HG02763 (cell line): ENCODE measurements at regions not wholly inside any gene's neighbourhood (a gene's known extent, or its start where the extent isn't known, plus 50 kb on each side); places are given as distances from the start of the nearest gene placed in this dataset.

Source experiments
- ATAC-seq: cut with Tn5 transposase; IDR thresholded peaks from one replicate; pipeline ENCODE4 v1.9.1; 2021; ENCODE audit warnings: mild to moderate bottlenecking, moderate library complexity; ENCODE audit not compliant: unreplicated experiment

DNA sequence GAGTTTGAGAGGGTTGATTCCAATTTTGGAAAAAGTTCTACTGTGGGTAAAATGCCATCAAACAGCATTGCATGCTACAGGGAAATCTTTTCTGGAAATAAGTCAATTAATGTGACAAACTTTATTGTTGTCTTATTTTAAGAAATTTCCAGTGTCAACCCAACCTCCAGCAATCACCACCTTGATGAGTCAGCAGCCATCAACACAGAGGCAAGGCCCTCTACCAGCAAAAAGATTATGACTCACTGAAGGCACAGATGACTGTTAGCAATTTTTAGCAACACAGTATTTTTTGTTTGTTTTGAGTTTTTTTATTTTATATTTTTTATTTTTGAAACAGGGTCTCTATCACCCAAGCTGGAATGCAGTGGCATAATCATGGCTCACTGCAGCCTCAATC lies 165.4 kb upstream of the C1QTNF7 start:
- no peak for ATAC-seq

DNA sequence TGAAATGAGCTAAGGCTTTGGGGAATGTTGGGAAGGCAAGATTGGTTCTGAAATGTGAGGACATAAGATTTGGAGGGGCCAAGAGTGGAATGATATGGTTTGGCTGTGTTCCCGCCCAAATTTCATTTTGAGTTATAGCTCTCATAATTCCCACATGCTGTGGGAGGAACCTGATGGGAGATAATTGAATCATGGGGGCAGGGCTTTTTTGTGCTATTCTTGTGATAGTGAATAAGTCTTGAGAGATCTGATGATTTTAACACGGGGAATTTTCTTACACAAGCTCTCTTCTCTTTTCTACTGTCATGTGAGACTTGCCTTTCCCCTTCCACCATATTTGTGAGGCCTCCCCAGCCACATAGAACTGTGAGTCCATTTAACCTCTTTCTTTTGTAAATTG lies 157.6 kb upstream of the C1QTNF7 start:
- ATAC-seq: no peak

DNA sequence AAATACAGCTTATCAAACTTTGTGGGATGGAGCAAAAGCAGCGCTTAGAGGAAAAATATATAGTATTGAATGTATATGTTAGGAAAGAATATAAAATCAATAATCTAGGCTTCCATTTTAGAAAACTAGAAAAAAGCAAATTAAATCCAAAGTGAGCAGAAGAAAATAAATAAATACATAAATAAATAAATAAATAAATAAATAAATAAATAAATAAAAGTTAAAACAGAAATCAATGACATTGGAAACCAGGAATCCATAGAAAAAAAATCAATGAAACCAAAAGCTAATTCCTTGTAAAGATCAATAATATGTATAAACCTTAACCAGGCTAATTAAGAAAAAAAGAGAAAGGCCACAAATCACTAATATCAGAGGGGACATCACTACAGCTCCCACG lies 141.8 kb upstream of the C1QTNF7 start:
- no peak for ATAC-seq

DNA sequence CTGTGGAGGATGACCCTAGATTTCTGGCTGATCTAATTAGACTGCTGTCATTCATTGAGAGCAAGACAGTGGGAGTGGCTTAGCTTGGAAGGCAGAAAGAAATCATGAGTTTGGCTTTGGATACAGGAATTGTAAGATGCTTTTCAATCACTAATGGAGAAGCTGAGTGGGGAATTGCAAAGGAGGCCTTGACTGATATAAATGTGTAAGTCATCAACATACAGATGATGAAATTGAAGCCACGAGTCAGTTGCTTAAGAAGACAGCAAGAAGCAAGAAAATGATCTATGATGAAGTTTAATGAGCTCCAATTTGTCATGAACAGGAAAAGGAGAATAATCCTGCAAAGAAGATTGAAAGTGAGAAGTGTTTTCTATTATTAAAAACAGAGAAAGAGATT lies 136.7 kb upstream of the C1QTNF7 start:
- ATAC-seq: no peak

DNA sequence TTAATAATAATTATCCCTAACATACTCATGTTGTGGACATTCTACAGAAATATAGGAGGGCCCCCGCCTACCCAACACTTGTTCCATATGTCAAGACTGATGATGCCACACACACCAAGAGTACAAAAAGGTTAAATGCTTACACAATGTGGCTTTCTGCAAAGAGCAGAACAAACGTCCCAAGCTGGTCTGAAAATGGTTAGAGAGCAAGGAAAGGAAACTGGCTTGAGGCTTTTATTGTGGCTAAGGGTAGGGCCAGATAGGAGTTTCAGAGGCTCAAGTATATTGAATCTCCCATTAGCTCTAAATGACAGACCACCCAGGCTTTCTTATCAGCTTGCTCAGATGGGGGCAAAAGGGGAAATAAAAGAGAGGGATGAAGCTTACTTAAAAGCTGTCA lies 134.1 kb upstream of the C1QTNF7 start:
- no peak for ATAC-seq

DNA sequence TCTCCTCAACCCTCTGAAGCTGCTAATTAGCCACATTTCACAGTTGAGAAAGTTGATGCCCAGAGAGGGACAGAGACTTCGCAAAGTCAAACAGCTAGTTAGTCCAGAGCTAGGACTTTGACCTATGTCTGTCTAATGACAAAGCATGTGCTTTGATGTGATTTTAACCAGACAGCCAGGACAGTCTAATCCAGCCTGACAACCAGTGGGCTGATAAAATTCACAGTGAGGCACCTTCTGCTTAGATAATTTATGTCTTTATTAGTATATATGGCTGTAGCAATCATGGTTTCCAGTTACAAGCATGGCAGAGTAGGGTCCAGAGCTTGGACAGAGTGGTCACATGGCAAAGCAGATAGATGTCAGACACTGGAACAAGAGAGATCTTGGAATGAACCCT lies 133.6 kb upstream of the C1QTNF7 start:
- no peak for ATAC-seq

DNA sequence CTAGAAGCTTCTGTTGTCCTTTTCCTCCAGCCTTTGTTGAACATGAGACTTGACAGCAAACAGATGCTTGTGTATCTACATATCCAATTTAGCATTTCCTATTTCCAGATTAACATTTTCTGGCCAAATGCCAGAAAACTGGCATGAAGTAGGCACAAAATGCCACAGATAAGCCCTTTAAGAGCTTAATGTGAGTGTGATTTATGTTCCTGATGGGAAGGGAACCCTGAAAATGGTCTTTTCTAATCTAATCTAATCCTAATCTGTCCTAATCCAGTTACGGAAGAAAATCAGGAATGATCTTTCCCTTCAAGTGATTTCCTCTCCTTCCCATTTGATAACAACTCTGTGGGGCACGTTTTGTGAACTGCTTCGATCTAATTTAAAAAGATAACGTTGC lies 133.0 kb upstream of the C1QTNF7 start:
- no peak for ATAC-seq

DNA sequence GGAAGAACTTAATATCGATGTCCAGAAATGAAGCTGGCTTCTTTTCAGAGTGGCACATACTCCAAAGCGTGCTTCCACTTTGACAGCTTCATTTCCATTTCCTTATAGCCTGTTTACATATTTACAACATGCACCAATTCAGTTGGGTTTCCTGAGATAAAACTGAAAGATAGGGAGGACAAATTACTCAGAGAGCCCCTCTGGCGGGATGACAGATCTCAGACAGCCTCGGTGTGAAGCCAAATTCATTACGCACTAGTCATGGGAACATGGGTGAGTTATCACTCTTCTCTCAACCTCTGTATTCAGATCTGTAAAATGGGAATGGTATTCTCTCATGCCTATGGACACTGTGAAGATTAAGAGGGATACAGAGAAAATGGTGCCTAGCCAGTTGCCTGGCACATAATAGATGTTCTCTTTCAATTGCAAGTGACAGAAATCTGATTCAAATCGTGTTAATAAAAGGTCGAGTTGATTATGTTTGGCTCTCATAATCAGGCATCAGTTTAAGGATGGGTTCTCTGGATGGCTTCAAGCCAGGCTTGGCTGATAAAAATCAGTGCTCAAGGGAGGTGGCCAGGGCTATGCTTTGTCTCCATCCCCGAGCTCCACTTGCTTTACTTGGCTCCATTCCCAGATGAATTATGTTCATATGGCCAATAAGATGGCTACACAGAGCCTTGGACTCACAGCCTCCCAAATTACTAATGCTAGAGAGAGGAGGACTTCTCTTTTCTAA lies 132.2 kb upstream of the C1QTNF7 start:
- ATAC-seq: no peak

DNA sequence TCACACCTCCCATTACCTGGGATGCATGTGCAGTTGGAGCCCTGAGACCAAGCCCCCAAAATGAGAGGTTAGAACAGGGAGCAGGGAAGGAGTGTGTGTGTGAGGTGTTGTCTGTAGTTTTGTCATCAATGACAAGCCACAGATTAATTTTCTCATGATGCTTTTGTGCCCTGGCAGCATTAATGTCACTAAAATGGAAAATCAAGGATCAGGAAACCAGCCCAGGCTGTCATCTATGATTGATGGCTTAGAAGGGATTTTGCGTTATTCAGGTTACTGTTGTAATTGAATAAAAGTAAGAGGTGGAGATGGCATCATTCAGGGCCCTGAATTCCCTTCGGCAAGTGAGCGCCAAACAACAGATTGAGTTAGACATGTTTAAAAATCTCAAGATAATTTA lies 130.5 kb upstream of the C1QTNF7 start:
- no peak for ATAC-seq

DNA sequence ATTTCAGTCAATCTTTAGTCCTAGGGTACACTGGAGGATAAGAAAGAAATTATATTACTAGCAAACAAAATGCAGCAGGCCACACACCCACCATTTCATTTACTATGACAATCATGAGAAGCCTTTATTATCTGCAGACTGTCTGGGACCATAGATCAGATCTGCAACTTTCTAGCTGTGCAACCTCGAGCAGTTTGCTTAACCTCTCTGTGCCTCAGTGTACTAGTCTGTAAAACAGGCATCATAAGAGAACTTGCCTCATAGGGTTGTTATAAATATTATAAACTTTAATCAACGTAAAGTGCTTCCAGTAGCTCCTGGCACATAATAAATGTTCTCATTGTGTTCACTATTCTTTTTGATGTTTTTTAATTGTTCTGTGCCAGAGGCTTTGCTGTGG lies 128.2 kb upstream of the C1QTNF7 start:
- no peak for ATAC-seq

DNA sequence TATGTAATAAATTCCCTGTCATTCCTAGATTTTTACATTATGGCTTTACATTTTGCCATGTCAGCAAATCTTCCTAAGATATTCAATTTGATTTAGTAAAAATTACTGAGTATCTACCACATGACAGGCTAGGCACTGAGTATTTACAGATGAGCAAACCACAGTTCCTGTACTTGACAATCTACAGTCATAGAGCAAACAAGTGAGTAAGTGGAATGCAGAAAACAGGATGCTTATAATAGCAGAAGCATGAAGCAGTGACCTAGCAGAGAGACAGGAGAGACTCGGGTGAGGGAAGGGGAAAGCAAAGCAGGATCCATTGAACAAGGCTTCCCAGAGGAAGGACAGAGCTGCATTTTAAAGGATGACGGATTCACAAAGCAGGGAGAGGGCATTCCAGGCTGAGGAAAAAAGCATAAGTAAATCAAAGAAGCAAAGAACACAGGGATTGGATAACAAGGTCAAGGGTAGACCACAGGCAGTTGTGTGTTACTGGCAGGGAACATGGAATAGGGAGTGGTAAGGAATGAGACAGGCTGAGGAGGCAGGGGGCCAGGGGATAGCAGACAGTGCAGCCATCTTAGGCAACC lies 124.7 kb upstream of the C1QTNF7 start:
- no peak for ATAC-seq

DNA sequence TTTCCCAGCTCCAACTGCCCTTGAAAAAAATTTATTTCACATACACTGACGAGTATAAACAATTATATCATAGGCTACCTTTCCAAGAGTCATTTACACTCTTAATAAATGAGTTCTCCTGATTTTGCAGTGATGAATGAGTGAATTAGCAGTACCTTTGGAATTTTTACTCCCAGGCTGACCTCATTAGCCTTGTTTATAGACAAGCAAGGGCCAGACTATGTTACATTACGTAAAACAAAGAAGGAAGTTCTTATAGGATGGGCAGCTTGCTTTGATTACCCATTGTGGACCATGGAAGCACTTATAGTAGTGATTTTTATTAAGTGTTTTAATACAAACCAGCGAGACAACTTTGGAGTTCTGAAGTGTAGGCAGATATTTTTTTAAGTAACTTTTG lies 112.9 kb upstream of the C1QTNF7 start:
- no peak for ATAC-seq

DNA sequence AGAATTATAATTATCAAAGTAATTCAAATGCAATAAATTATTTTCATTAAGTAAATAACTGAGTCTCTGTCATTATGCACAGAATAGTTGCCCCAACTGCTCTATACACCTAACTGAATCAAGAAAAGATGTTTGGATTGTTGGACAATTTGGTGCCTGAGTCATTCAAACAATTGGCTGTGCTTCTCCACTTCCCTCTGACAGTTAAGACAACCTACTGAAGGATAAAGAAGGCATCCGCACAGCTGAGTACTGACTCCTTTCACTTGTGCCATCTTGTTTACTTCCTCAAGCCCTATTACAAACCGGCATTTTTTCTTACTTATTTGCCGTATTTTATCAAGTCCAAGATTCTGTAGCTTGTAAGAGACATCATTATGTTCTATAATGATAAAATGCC lies 110.6 kb upstream of the C1QTNF7 start:
- no peak for ATAC-seq

DNA sequence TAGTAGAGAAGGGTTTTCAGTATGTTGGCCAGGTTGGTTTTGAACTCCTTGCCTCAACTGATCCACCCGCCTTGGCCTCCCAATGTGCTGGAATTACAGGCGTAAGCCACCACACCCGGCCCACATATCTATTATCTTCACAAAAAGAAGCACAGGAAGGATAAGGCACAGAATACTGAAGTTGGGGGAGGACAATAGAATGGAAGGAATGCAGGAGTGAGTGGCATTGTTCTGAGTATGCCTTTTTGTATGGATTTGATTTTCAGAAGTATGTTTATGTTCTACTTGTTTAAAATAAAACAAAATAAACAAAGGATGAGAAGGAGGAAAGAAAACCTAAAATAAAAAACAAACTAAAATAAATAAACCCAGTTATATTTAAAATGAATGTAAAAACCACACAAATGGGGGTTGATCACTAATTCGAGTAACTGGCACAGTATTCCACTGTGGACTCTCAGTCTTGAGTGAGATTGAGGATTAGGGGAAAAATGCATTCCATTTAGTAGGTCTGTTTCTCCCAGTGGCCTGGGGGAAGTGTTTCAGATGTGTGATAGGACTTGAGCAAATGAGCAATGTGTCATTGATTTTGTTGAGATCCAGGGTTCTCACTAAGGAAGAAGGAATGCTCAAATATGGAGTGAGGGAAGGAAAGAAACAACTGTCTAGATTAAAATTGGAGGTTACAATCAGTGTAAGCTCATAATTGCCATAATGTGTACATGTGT lies 109.0 kb upstream of the C1QTNF7 start:
- no peak for ATAC-seq

DNA sequence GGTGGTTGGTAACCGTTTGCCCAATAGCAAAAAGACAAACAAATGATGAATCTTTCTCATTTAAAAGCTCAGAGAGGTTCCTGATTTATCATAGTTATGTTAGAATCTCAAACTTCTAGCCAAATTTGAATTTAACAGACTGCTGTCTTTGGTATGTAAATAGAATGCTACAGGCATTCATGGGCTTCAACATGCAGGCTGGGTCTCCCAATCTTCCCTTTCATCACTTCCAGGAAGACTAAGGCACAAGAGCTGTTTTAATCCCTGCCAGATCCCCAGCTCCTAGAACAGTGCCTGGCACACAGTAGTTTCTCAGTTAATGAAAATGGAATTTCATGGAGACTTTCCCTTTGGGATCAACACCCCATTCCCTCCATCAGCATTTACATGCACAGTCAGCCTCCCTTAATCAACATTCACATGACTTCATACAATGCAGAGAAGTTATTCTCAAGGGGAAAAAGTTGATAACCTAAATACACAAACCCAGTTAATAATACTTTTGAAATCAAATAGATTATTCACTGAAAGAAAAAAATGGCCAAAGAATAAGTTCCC lies 107.6 kb upstream of the C1QTNF7 start:
- ATAC-seq: no peak

DNA sequence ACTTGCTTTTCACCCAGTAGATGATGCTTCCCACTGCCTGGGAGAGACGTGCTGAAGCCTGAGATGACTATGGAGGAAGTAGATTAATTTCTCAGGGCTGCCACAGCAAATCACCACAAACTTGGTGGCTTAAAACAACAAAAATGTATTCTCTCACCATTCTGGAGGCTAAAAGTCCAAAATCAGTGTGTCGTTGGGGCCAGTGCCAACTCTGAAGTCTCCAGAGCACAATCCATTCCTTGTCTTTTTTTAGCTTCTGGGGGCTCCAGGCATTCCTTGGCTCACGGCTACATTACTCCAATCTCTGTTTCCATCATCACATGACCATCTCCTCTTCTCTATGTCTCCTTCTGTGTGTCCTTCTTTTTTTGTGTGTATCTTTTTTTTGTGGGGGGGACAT lies 105.8 kb upstream of the C1QTNF7 start:
- ATAC-seq: no peak

DNA sequence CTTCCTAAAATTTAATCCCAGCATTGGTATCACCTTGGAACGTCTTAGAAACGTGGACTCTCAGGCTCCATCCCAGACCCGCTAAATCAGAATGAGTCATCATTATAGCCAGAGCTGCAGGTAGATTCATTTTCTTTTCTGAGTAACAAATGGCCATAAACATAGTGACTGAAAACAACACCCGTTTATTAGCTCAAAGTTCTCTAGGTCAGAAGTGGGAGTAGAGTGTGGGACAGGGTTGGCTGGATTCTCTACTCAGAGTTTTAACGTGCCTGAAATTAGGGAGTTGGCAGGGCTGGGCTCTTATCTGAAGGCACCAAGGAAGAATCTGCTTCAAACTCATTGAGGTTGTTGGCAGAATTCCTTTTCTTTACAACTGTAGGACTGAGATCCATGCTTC lies 101.8 kb upstream of the C1QTNF7 start:
- no peak for ATAC-seq

DNA sequence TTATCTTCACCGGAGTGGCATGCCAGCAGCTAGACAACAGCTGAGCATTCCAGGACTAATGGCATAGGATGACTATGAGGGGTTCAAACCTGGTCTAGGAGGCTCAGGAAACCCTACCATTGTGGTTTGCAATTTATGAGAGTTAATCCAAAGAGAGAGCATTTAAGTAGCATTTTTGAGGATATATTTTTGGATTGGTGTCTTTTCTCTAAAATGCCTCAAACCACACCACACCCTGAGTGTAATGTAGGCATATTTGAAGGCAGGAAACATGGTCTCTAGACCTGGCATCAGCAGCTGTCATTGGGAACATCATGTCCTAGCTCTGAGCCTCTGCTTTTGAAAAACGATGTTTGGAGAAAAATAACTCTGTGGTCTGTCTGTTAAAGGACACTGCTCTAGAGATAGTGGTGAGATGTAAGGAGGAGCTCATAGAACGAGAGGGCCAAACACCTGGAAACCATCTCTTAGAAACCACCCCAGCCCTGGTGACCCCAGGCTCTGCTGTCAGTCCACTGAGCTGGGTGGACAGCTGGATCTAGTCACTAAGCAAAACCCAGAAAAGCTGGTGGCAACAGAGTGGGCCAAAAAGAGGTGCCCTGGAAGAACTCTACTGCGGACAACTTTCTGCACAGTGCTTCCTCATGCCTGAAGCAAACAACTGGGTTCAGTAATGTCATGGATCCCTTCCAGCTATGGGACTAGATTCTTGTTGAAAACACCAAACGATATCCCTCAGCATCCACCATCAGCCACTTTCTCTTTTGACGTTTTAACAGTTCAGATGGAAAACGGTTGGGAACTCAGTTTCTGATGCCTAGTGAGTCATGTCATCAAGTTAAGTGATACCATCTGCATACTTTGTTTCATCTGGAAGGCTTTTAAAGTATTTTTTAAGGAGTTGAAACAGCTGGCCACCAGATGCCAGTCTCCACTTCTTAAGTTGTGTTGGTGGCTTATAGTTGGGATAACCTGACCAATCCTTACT lies 100.2 kb upstream of the C1QTNF7 start:
- no peak for ATAC-seq

DNA sequence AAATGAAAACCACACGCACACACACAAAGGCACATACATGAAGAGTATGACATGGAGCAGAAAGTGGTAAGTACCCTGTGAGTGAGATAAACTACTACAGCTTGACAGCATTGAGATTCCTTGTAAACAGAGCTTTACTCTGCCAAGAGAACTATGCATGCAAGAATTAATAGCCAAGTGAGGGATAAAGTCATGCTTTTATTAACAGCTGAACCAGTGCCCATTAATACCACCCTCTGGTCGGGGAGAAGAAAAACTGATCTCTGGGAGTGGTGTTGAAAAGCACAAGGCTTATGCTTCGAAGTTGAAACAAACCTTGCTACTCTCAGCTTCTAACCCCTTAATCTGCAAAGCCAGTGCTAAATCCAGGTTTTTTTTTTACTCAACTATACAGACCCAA lies 95.9 kb upstream of the C1QTNF7 start:
- ATAC-seq: no peak

DNA sequence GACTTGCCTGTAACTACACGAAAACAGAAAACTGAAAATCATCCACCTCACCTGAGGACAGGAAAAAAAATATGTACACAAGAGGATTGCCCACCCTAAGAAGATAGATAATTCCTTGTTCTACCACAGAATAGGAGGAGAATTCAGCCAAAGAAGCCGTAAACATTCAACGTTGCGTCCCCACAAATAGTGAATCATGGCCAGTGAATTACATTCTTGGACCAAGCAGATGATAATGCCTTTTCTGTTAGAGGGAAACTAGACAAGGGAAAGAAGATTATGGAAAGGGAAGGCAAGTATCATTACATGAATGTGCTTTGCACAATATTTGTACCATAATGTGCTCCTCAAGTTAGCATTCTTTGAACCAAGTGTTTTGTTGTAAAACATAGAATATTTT lies 95.5 kb upstream of the C1QTNF7 start:
- ATAC-seq: no peak
